ENCODE measurements at regions not wholly inside any gene's neighbourhood (a gene's known extent, or its start where the extent isn't known, plus 50 kb on each side); places are given as distances from the start of the nearest gene placed in this dataset.

GRCh38 chr13:63605962-63606361, 2190.3 kb upstream of the PCDH20 start:
- TF ChIP-seq ZNF274 (IDR thresholded peaks at IDR 0.05; ENCODE audit: low read depth, low read length) = no peak
- H3K4me3 ChIP-seq (ENCODE audit: low read length) = no peak overlapping the region

GRCh38 chr13:63605403-63605802, 2189.8 kb upstream of the PCDH20 start:
- no peak for TF ChIP-seq ZNF274 (IDR thresholded peaks at IDR 0.05; ENCODE audit: low read depth, low read length)
- H3K4me3 ChIP-seq (ENCODE audit: low read length) = no peak overlapping the region

- no peak overlapping the region for H3K4me3 ChIP-seq (ENCODE audit: low read length)
- TF ChIP-seq ZNF274 (IDR thresholded peaks at IDR 0.05; ENCODE audit: low read depth, low read length) = no peak
These were observed 2180.2 kb upstream of the PCDH20 start for GRCh38 chr13:63595811-63596210.

GRCh38 chr13:63586467-63586866, 2170.8 kb upstream of the PCDH20 start:
- no peak for TF ChIP-seq ZNF274 (IDR thresholded peaks at IDR 0.05; ENCODE audit: low read depth, low read length)
- H3K4me3 ChIP-seq (ENCODE audit: low read length) = no peak overlapping the region

DNA sequence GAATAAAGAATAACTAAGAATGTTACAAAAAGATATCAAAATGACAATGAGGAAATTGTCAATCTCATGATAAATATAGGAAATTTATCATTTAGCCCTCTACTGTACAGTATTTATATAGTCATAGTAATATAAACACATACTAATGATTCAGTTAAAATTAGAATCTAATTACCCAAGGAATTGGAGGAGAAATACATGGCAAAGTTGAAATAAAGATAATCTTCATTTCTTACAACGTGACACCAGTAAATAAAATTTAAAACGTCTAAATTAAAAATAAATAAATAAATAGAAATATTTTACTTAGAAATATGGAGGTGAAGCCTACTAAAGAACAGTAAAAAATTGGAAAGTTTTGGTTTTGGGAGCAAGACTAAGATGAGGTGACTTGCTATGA, 2163.1 kb upstream of the PCDH20 start:
- no peak for TF ChIP-seq ZNF274 (IDR thresholded peaks at IDR 0.05; ENCODE audit: low read depth, low read length)
- no peak overlapping the region for H3K4me3 ChIP-seq (ENCODE audit: low read length)

DNA sequence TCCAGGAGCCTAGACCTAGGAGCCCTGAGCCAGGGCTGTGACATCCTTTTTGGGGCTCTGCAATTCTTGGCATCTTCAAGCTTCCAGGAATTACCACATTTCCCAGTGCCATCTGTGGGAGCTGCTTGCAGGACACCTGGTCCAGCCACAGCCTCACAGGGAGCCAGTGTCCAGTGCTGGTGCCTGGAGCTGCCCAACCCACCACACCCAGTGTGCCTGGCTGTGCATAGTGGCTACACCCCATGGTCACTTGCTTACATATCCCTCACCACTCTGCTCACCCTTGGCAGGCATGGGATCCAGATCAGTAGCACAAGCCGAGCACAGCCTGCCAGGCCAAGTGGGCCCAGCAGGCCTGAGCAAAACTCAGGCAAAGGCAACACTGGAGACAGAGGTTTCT, 2151.4 kb upstream of the PCDH20 start:
- TF ChIP-seq ZNF274 (IDR thresholded peaks at IDR 0.05; ENCODE audit: low read depth, low read length) = no peak

GRCh38 chr13:63554157-63554556, 2138.5 kb upstream of the PCDH20 start:
- no peak for TF ChIP-seq ZNF274 (IDR thresholded peaks at IDR 0.05; ENCODE audit: low read depth, low read length)
- no peak overlapping the region for H3K4me3 ChIP-seq (ENCODE audit: low read length)

More for the DNA sequence above, 2151.4 kb upstream of the PCDH20 start:
- H3K4me3 ChIP-seq (ENCODE audit: low read length) = no peak overlapping the region

GRCh38 chr13:63551731-63552130, 2136.1 kb upstream of the PCDH20 start:
- no peak overlapping the region for H3K4me3 ChIP-seq (ENCODE audit: low read length)
- no peak for TF ChIP-seq ZNF274 (IDR thresholded peaks at IDR 0.05; ENCODE audit: low read depth, low read length)

DNA sequence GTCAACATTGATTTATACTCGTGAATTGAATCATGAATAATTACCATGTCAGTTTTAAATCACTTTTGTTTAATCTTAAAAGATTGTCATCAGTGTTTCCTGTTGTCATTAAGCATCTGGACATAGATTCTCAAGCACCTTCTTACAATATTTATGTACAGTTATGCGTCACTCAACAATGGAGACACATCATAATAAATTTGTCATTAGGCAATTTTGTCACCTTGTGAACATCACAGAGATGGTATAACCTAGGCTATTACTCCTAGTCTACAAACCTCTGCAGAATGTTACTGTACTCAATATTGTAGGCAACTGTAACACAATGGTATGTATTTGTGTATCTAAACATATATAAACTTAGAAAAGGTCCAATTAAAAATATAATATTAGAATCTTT, 2130.9 kb upstream of the PCDH20 start:
- TF ChIP-seq ZNF274 (IDR thresholded peaks at IDR 0.05; ENCODE audit: low read depth, low read length) = no peak
- no peak overlapping the region for H3K4me3 ChIP-seq (ENCODE audit: low read length)

DNA sequence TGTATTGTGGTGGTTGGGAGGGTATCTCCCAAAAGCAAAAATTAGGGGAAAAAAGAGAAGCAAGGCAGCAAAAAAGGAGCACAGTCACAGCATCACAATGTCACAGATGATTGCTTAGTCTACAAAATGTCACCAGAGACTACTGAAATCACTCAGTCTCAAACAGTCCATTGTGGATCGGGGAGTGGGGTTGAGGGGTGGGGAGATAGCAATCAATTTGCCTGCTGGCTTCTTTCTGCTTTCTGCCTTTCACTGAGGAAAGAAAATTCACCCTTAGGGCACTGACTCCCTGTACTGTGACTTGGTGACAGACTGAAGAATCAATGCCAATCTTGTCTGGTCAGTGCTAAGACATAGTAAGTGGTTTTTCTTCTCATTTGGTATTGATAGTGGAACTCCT, 2127.1 kb upstream of the PCDH20 start:
- no peak for TF ChIP-seq ZNF274 (IDR thresholded peaks at IDR 0.05; ENCODE audit: low read depth, low read length)
- H3K4me3 ChIP-seq (ENCODE audit: low read length) = no peak overlapping the region

DNA sequence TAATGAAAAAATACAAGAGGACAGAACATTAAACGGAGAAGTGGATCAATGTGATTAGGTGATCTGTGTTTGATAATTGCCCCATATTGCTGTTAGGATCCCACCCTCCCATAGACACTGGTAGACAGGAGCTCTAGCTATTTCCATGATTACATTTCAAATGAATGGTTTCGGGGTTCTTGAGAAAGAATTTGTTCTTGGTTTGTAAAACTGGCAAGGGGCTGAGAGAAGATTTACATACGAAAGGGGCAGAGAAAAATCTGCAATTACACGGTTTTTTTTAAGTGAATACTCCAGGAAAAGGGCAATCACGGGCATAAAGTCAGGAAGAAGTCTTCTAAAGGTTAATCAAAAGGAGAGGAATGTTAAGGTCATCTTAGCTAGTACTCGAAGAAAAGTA, 2125.7 kb upstream of the PCDH20 start:
- H3K4me3 ChIP-seq (ENCODE audit: low read length) = no peak overlapping the region
- TF ChIP-seq ZNF274 (IDR thresholded peaks at IDR 0.05; ENCODE audit: low read depth, low read length) = no peak

DNA sequence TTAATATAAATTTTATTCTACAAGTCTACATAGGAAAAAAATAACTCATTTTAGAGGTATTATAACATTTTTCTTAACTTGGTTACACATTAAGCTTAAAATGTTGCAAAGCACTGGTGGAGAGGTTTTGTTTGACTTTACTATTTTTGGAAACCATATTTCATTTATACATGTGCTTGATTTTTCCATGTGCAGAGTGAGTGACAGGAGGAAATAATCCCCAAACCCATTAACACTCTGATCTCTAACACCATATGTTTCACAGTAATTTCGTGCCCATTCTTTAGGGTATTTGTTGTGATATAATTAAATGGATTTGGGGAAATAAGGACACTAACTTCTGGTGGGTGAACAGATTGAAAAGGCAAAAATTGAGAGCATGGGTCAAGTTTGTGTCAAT, 2124.4 kb upstream of the PCDH20 start:
- H3K4me3 ChIP-seq (ENCODE audit: low read length) = no peak overlapping the region
- no peak for TF ChIP-seq ZNF274 (IDR thresholded peaks at IDR 0.05; ENCODE audit: low read depth, low read length)

DNA sequence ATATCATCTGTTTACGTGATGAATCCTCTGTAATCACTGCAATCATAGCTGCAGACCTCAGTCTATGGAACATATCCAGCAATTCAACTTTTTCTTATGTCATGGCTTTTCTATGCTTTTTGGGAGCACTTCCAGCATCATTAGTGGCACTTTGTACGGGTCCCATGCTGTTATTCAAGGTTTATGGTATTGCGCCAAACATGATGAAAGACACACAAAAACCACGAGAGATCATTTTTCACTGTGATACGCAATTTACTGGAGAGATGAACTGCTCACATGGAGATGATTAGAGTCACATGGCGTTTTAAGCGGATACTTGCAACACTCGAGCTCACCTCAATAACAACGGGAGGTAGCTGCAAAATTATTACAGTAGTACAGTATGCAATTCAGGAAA, 2101.7 kb upstream of the PCDH20 start:
- TF ChIP-seq ZNF274 (IDR thresholded peaks at IDR 0.05; ENCODE audit: low read depth, low read length) = no peak
- no peak overlapping the region for H3K4me3 ChIP-seq (ENCODE audit: low read length)

DNA sequence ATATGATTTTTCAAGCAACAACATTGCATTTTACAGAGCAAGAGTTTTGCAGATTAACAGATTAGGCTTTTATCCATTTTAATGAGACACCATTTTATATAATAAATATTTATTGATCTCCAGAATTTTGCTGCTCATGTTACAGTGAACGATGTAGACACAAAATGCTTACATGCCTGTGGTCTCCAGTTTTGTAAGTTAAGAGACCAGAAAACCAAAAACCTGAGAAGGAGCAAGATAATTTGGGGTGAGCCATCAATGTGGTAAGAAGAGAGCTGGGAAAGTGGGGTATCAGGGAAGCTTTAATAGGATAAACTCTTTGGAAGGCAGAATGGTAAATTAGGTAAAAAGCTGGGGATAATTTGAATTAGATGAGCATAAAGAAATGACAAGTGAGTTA, 2100.5 kb upstream of the PCDH20 start:
- no peak overlapping the region for H3K4me3 ChIP-seq (ENCODE audit: low read length)
- TF ChIP-seq ZNF274 (IDR thresholded peaks at IDR 0.05; ENCODE audit: low read depth, low read length) = no peak

- H3K4me3 ChIP-seq (ENCODE audit: low read length) = no peak overlapping the region
- TF ChIP-seq ZNF274 (IDR thresholded peaks at IDR 0.05; ENCODE audit: low read depth, low read length) = no peak
These were observed 2099.2 kb upstream of the PCDH20 start for GRCh38 chr13:63514886-63515285.

GRCh38 chr13:63512095-63512494, 2096.4 kb upstream of the PCDH20 start:
- no peak overlapping the region for H3K4me3 ChIP-seq (ENCODE audit: low read length)
- no peak for TF ChIP-seq ZNF274 (IDR thresholded peaks at IDR 0.05; ENCODE audit: low read depth, low read length)

DNA sequence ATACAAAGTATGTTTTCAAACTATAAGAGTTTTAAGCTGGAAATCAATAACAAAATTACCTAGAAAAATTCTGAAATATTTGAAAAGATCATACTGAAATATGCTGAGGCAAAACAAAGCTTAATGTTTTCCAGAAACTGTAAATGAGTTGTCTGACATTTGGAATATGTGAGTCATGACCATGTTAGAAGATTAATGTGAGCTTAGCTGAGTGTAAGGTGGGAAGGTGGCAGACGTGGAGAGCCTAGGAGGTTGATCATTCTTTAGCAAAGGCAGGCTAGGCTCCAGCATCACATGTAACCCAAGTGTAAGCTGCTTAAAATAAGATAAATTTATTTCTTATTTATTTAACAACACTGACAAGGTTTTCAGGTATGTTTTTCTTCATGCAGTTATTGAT, 2086.1 kb upstream of the PCDH20 start:
- no peak overlapping the region for H3K4me3 ChIP-seq (ENCODE audit: low read length)
- no peak for TF ChIP-seq ZNF274 (IDR thresholded peaks at IDR 0.05; ENCODE audit: low read depth, low read length)
